K562 (cell line): ENCODE measurements at regions not wholly inside any gene's neighbourhood (a gene's known extent, or its start where the extent isn't known, plus 50 kb on each side); places are given as distances from the start of the nearest gene placed in this dataset.

Source experiments
- EP400 ChIP-seq: fragments of 450-650 bp; IDR thresholded peaks from 2 replicates; pipeline ENCODE4 v1.6.1; 2017; ENCODE audit warnings: antibody characterized with exemption, mild to moderate bottlenecking, moderate library complexity
- HCFC1 ChIP-seq: IDR thresholded peaks from 2 replicates; pipeline ENCODE4 v1.6.1; 2012; ENCODE audit warnings: low read depth, low read length, improper control_type of control experiment
- IRF2 ChIP-seq: sonication (generic); formaldehyde crosslinking; IDR thresholded peaks from 2 replicates; pipeline ENCODE4 v1.8.1; 2022; ENCODE audit warnings: mild to moderate bottlenecking, missing genetic modification reagents
- THRB ChIP-seq: fragments of 450-650 bp; formaldehyde crosslinking; conservative IDR thresholded peaks from 2 replicates; pipeline ENCODE4 v1.4.0; 2022; ENCODE audit warnings: mild to moderate bottlenecking, missing genetic modification characterization
- ZBTB34 ChIP-seq: fragments of 250-450 bp; sonication (Bioruptor Pico); IDR thresholded peaks from 2 replicates; pipeline ENCODE4 v1.8.0; 2021; ENCODE audit warnings: mild to moderate bottlenecking, moderate library complexity
- ZBTB40 ChIP-seq, 2 experiments: fragments of 450-650 bp in 1 of 2; sonication (generic) in 1 of 2; formaldehyde crosslinking in 1 of 2; IDR thresholded peaks; 2 replicates each; pipeline versions ENCODE4 v1.7.1 to v1.9.0; 2016 to 2022; ENCODE audit warnings: inconsistent platforms in 1 of 2, mild to moderate bottlenecking in 1 of 2, missing genetic modification reagents in 1 of 2
- ZNF143 ChIP-seq: sonication (generic); formaldehyde crosslinking; IDR thresholded peaks from 2 replicates; pipeline ENCODE4 v1.9.0; 2022; ENCODE audit warnings: mild to moderate bottlenecking, missing genetic modification reagents

DNA sequence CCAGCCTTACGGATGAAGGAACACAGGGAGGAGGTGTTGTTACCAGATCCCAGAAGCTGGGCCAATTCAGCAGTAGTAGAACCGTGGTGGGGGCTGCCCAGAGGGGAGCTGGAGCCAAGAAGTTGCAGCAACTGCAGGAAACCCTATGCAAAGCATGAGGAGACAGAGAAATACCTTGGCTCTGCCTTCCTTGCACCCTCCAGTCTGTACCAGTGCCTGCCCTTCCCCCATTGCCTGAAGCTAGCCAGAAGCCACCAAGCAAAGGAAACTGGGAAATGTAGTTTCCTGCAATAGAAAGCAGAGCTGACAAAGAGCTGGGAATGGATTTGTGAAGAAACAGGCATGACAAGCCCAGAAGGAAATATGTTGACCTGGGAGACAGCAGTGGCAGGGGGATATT, 108.7 kb upstream of the FUNDC1 start (continued):
- TF ChIP-seq ZBTB40 (IDR thresholded peaks at IDR 0.05) (no peak), ZBTB40 (CRISPR knock-in tag; IDR thresholded peaks at IDR 0.05) (no peak), ZNF143 (peak; percentile 58), HCFC1 (peak; percentile 76), IRF2 (CRISPR knock-in tag) (no peak), ZBTB34 (CRISPR knock-in tag) (no peak), THRB (no peak), EP400 (no peak)
- TF ChIP-seq, all 486 proteins: peak for 3
